ENCODE measurements at regions not wholly inside any gene's neighbourhood (a gene's known extent, or its start where the extent isn't known, plus 50 kb on each side); places are given as distances from the start of the nearest gene placed in this dataset.

GRCh38 chr2:196224756-196225155 lies 53.4 kb upstream of the STK17B start:
- no peak for DNase-seq

- no peak for DNase-seq
Observed at GRCh38 chr2:196225213-196225612, 53.8 kb upstream of the STK17B start.

- DNase-seq: no peak
Observed at GRCh38 chr2:196226058-196226706, 54.8 kb upstream of the STK17B start.

- DNase-seq: no peak
Observed at GRCh38 chr2:196226707-196227065, 55.3 kb upstream of the STK17B start.

GRCh38 chr2:196229013-196229412 lies 57.6 kb upstream of the STK17B start:
- no peak for DNase-seq

- DNase-seq: peak in 1 of 2 donors; percentile 34
Observed at GRCh38 chr2:196230061-196230854, 58.9 kb upstream of the STK17B start.

GRCh38 chr2:196233021-196233804 lies 61.8 kb upstream of the STK17B start:
- DNase-seq: peak in 1 of 2 donors; percentile 34

GRCh38 chr2:196233805-196234475 lies 62.6 kb upstream of the STK17B start:
- DNase-seq: no peak

GRCh38 chr2:196234672-196235071 lies 63.3 kb upstream of the STK17B start:
- DNase-seq: no peak

GRCh38 chr2:196238836-196239380 lies 67.5 kb upstream of the STK17B start:
- DNase-seq: no peak

- no peak for DNase-seq
Observed at GRCh38 chr2:196239622-196240587, 68.5 kb upstream of the STK17B start.

- DNase-seq: no peak
Observed at GRCh38 chr2:196241175-196241574, 69.8 kb upstream of the STK17B start.

- no peak for DNase-seq
Observed at GRCh38 chr2:196242131-196242620, 70.8 kb upstream of the STK17B start.

GRCh38 chr2:196244516-196244915 lies 73.1 kb upstream of the STK17B start:
- DNase-seq: no peak

GRCh38 chr2:196244966-196245365 lies 73.6 kb upstream of the STK17B start:
- DNase-seq: no peak

GRCh38 chr2:196245378-196246140 lies 74.2 kb upstream of the STK17B start:
- no peak for DNase-seq

- DNase-seq: no peak
Observed at GRCh38 chr2:196247114-196247975, 76.0 kb upstream of the STK17B start.

- DNase-seq: no peak
Observed at GRCh38 chr2:196247976-196248280, 76.5 kb upstream of the STK17B start.

Data from right lung (tissue), 2 donors.